HCEC 1CT (cell line): ENCODE measurements at regions not wholly inside any gene's neighbourhood (a gene's known extent, or its start where the extent isn't known, plus 50 kb on each side); places are given as distances from the start of the nearest gene placed in this dataset.

Experiments used
- DNase-seq: peaks from one replicate; pipeline ENCODE4 v3.0.0-alpha.2; 2017

- no peak for DNase-seq
These were observed 100.9 kb upstream of the ROPN1 start for GRCh38 chr3:124092811-124093210.

GRCh38 chr3:124094496-124094895, 102.6 kb upstream of the ROPN1 start:
- no peak for DNase-seq

GRCh38 chr3:124097362-124098131, 105.6 kb upstream of the ROPN1 start:
- DNase-seq = no peak

GRCh38 chr3:124101643-124102042, 109.7 kb upstream of the ROPN1 start:
- no peak for DNase-seq

- DNase-seq = no peak
These were observed 115.4 kb upstream of the ROPN1 start for GRCh38 chr3:124107104-124107890.

GRCh38 chr3:124108446-124108845, 116.5 kb upstream of the ROPN1 start:
- no peak for DNase-seq

GRCh38 chr3:124113485-124113884, 121.6 kb upstream of the ROPN1 start:
- DNase-seq = no peak

- DNase-seq = no peak
These were observed 123.4 kb upstream of the ROPN1 start for GRCh38 chr3:124115279-124115678.

GRCh38 chr3:124115956-124116355, 124.0 kb upstream of the ROPN1 start:
- DNase-seq = no peak

GRCh38 chr3:124116906-124117305, 125.0 kb upstream of the ROPN1 start:
- DNase-seq = no peak

- peak; percentile 57 for DNase-seq
These were observed 125.6 kb upstream of the ROPN1 start for GRCh38 chr3:124117486-124117885.

- peak; percentile 39 for DNase-seq
These were observed 126.5 kb upstream of the ROPN1 start for GRCh38 chr3:124118397-124118796.

GRCh38 chr3:124119056-124119716, 127.3 kb upstream of the ROPN1 start:
- peak; percentile 79 for DNase-seq

GRCh38 chr3:124121379-124122312, 129.7 kb upstream of the ROPN1 start:
- no peak for DNase-seq

GRCh38 chr3:124125315-124125714, 133.4 kb upstream of the ROPN1 start:
- no peak for DNase-seq

- no peak for DNase-seq
These were observed 134.6 kb upstream of the ROPN1 start for GRCh38 chr3:124126436-124127023.

GRCh38 chr3:124131158-124131557, 139.2 kb upstream of the ROPN1 start:
- DNase-seq = no peak

GRCh38 chr3:124131580-124131979, 139.7 kb upstream of the ROPN1 start:
- no peak for DNase-seq

- DNase-seq = no peak
These were observed 140.9 kb upstream of the ROPN1 start for GRCh38 chr3:124132813-124133212.

GRCh38 chr3:124133366-124133940, 141.5 kb upstream of the ROPN1 start:
- no peak for DNase-seq

GRCh38 chr3:124137216-124137615, 145.3 kb upstream of the ROPN1 start:
- no peak for DNase-seq

GRCh38 chr3:124138148-124138547, 146.2 kb upstream of the ROPN1 start:
- DNase-seq = no peak
